ENCODE measurements at regions not wholly inside any gene's neighbourhood (a gene's known extent, or its start where the extent isn't known, plus 50 kb on each side); places are given as distances from the start of the nearest gene placed in this dataset.

- Histone ChIP-seq H3K27ac (ENCODE audit: low read length) (no peak overlapping the region), H3K4me2 (ENCODE audit: insufficient read depth, low read length) (no peak overlapping the region), H3K79me2 (ENCODE audit: insufficient read depth, low read length) (no peaks in the 10 kb centered on the region), H2AFZ (ENCODE audit: low read depth, low read length) (no peak overlapping the region), H3K4me1 (ENCODE audit: insufficient read depth, low read length) (no peaks in the 10 kb centered on the region), H3K36me3 (ENCODE audit: insufficient read depth, low read length) (no peaks in the 10 kb centered on the region), H3K9me3 (ENCODE audit: insufficient read depth, low read length, severe bottlenecking) (no peaks in the 10 kb centered on the region), H3K9ac (ENCODE audit: low read depth, low read length) (no peak overlapping the region), H3K27me3 (ENCODE audit: insufficient read depth, low read length, poor library complexity) (no peaks in the 10 kb centered on the region), H4K20me1 (ENCODE audit: insufficient read depth, low read length) (no peaks in the 10 kb centered on the region), H3K4me3 (ENCODE audit: low read depth in 1 of 2, low read length in 2 of 2) (no peak overlapping the region)
- TF ChIP-seq CTCF (IDR thresholded peaks at IDR 0.05; ENCODE audit: borderline replicate concordance, extremely low read depth, low read length, poor library complexity, severe bottlenecking): no peak
- no peak for TF ChIP-seq EZH2 (IDR thresholded peaks at IDR 0.05; ENCODE audit: borderline replicate concordance, low read depth, low read length, severe bottlenecking)
- DNase-seq (no peak), ATAC-seq (ENCODE audit: insufficient read depth, low read depth) (no peak)
These were observed 67.8 kb downstream of the GP2 start for GRCh38 chr16:20259541-20259940.

- no peak overlapping the region for H3K4me3 ChIP-seq (ENCODE audit: low read depth in 1 of 2, low read length in 2 of 2)
- DNase-seq (no peak), ATAC-seq (ENCODE audit: insufficient read depth, low read depth) (no peak)
- H3K27ac ChIP-seq (ENCODE audit: low read length): no peak overlapping the region
- no peak overlapping the region for H2AFZ ChIP-seq (ENCODE audit: low read depth, low read length)
- H3K4me2 ChIP-seq (ENCODE audit: insufficient read depth, low read length): no peak overlapping the region
- H3K9me3 ChIP-seq (ENCODE audit: insufficient read depth, low read length, severe bottlenecking): no peaks in the 10 kb centered on the region
- no peaks in the 10 kb centered on the region for H4K20me1 ChIP-seq (ENCODE audit: insufficient read depth, low read length)
- no peaks in the 10 kb centered on the region for H3K4me1 ChIP-seq (ENCODE audit: insufficient read depth, low read length)
- H3K79me2 ChIP-seq (ENCODE audit: insufficient read depth, low read length): no peaks in the 10 kb centered on the region
- H3K9ac ChIP-seq (ENCODE audit: low read depth, low read length): no peak overlapping the region
- H3K27me3 ChIP-seq (ENCODE audit: insufficient read depth, low read length, poor library complexity): no peaks in the 10 kb centered on the region
- TF ChIP-seq CTCF (IDR thresholded peaks at IDR 0.05; ENCODE audit: borderline replicate concordance, extremely low read depth, low read length, poor library complexity, severe bottlenecking) (no peak), EZH2 (IDR thresholded peaks at IDR 0.05; ENCODE audit: borderline replicate concordance, low read depth, low read length, severe bottlenecking) (no peak)
- no peaks in the 10 kb centered on the region for H3K36me3 ChIP-seq (ENCODE audit: insufficient read depth, low read length)
These were observed 70.1 kb downstream of the GP2 start for GRCh38 chr16:20257234-20257633.

- Histone ChIP-seq H4K20me1 (ENCODE audit: insufficient read depth, low read length) (no peaks in the 10 kb centered on the region), H3K9ac (ENCODE audit: low read depth, low read length) (no peak overlapping the region), H3K36me3 (ENCODE audit: insufficient read depth, low read length) (no peaks in the 10 kb centered on the region), H3K4me2 (ENCODE audit: insufficient read depth, low read length) (no peak overlapping the region), H3K9me3 (ENCODE audit: insufficient read depth, low read length, severe bottlenecking) (no peaks in the 10 kb centered on the region), H3K27ac (ENCODE audit: low read length) (no peak overlapping the region), H3K4me1 (ENCODE audit: insufficient read depth, low read length) (no peaks in the 10 kb centered on the region), H3K79me2 (ENCODE audit: insufficient read depth, low read length) (no peaks in the 10 kb centered on the region), H3K4me3 (ENCODE audit: low read depth in 1 of 2, low read length in 2 of 2) (no peak overlapping the region), H3K27me3 (ENCODE audit: insufficient read depth, low read length, poor library complexity) (no peaks in the 10 kb centered on the region), H2AFZ (ENCODE audit: low read depth, low read length) (no peak overlapping the region)
- ATAC-seq (ENCODE audit: insufficient read depth, low read depth) (no peak), DNase-seq (no peak)
- TF ChIP-seq EZH2 (IDR thresholded peaks at IDR 0.05; ENCODE audit: borderline replicate concordance, low read depth, low read length, severe bottlenecking): no peak
- TF ChIP-seq CTCF (IDR thresholded peaks at IDR 0.05; ENCODE audit: borderline replicate concordance, extremely low read depth, low read length, poor library complexity, severe bottlenecking): no peak
These were observed 72.3 kb downstream of the GP2 start for GRCh38 chr16:20255002-20255401.

GRCh38 chr16:20253825-20254224 is 73.5 kb downstream of the GP2 start:
- Histone ChIP-seq H2AFZ (ENCODE audit: low read depth, low read length) (no peak overlapping the region), H3K9me3 (ENCODE audit: insufficient read depth, low read length, severe bottlenecking) (no peaks in the 10 kb centered on the region), H3K9ac (ENCODE audit: low read depth, low read length) (no peak overlapping the region), H3K27ac (ENCODE audit: low read length) (no peak overlapping the region), H3K79me2 (ENCODE audit: insufficient read depth, low read length) (no peaks in the 10 kb centered on the region), H3K27me3 (ENCODE audit: insufficient read depth, low read length, poor library complexity) (peaks cover 2% of the 10 kb centered on the region), H3K4me1 (ENCODE audit: insufficient read depth, low read length) (no peaks in the 10 kb centered on the region), H4K20me1 (ENCODE audit: insufficient read depth, low read length) (no peaks in the 10 kb centered on the region), H3K4me3 (ENCODE audit: low read depth in 1 of 2, low read length in 2 of 2) (no peak overlapping the region), H3K36me3 (ENCODE audit: insufficient read depth, low read length) (no peaks in the 10 kb centered on the region), H3K4me2 (ENCODE audit: insufficient read depth, low read length) (no peak overlapping the region)
- ATAC-seq (ENCODE audit: insufficient read depth, low read depth) (no peak), DNase-seq (no peak)
- no peak for TF ChIP-seq EZH2 (IDR thresholded peaks at IDR 0.05; ENCODE audit: borderline replicate concordance, low read depth, low read length, severe bottlenecking)
- TF ChIP-seq CTCF (IDR thresholded peaks at IDR 0.05; ENCODE audit: borderline replicate concordance, extremely low read depth, low read length, poor library complexity, severe bottlenecking): no peak
